AG04450 (cell line): ENCODE measurements at regions not wholly inside any gene's neighbourhood (a gene's known extent, or its start where the extent isn't known, plus 50 kb on each side); places are given as distances from the start of the nearest gene placed in this dataset.

ENCODE experiments used
- CTCF ChIA-PET: fragments of 300-600, 350-600 bp; formaldehyde crosslinking; extraction: SDS; loops from one replicate; lab custom pipeline; 2022; ENCODE audit warnings: antibody characterized with exemption, inconsistent platforms; lab: Charles Lee
- POLR2A ChIA-PET: fragments of 350-600 bp; formaldehyde crosslinking; extraction: SDS; loops from one replicate; lab custom pipeline; 2021; ENCODE audit warnings: antibody characterized with exemption, inconsistent platforms; lab: Yijun Ruan, JAX
- DNase-seq: peaks from one replicate; pipeline ENCODE4 v3.0.0-alpha.2; 2011; ENCODE audit warnings: low read depth, low spot score
- H3K27ac ChIP-seq: one replicate; pipeline ENCODE4 v1.5.1; 2012; ENCODE audit warnings: low read depth, low read length, control low read depth
- H3K27me3 ChIP-seq: one replicate; pipeline ENCODE4 v1.6.0; 2012; ENCODE audit warnings: low read length; ENCODE audit not compliant: control insufficient read depth, insufficient read depth
- H3K4me3 ChIP-seq: 2 replicates; pipeline ENCODE4 v1.5.1; 2011; ENCODE audit warnings: mild to moderate bottlenecking, low read depth, low read length, control low read depth
- H3K9me3 ChIP-seq: 2 replicates; pipeline ENCODE4 v1.5.1; 2012; ENCODE audit warnings: low read length; ENCODE audit not compliant: control insufficient read depth, insufficient read depth
- TF ChIP-seq, protein P1 (sequence below): IDR thresholded peaks from 2 replicates; pipeline ENCODE4 v1.5.1; 2011; ENCODE audit warnings: low read depth, low read length, control low read depth, inconsistent platforms

- H3K9me3 ChIP-seq, result no peaks in the 10 kb centered on the region
- TF ChIP-seq, protein P1, sequence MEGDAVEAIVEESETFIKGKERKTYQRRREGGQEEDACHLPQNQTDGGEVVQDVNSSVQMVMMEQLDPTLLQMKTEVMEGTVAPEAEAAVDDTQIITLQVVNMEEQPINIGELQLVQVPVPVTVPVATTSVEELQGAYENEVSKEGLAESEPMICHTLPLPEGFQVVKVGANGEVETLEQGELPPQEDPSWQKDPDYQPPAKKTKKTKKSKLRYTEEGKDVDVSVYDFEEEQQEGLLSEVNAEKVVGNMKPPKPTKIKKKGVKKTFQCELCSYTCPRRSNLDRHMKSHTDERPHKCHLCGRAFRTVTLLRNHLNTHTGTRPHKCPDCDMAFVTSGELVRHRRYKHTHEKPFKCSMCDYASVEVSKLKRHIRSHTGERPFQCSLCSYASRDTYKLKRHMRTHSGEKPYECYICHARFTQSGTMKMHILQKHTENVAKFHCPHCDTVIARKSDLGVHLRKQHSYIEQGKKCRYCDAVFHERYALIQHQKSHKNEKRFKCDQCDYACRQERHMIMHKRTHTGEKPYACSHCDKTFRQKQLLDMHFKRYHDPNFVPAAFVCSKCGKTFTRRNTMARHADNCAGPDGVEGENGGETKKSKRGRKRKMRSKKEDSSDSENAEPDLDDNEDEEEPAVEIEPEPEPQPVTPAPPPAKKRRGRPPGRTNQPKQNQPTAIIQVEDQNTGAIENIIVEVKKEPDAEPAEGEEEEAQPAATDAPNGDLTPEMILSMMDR, result no peak
- peaks cover 4% of the 10 kb centered on the region for H3K27me3 ChIP-seq
- ChIA-PET CTCF (interaction anchor here (0.6 to 2.5 kb wide), 4 partner anchors 14 to 623 kb away, joined by 3 to 7 read pairs (median 4); no protein-coding TSS in a partner anchor), POLR2A (no interaction called here)
- DNase-seq, result no peak
- no peak overlapping the region for H3K27ac ChIP-seq
- no peak overlapping the region for H3K4me3 ChIP-seq
These were observed 60.3 kb downstream of the BHLHE40 start for GRCh38 chr3:5039585-5039984.

GRCh38 chr3:5041315-5041714 lies 62.1 kb downstream of the BHLHE40 start:
- POLR2A ChIA-PET, result no interaction called here
- TF ChIP-seq, protein P1, result no peak

GRCh38 chr3:5045961-5046360 lies 66.7 kb downstream of the BHLHE40 start:
- Histone ChIP-seq H3K4me3 (no peak overlapping the region), H3K27me3 (no peaks in the 10 kb centered on the region), H3K27ac (no peak overlapping the region), H3K9me3 (no peaks in the 10 kb centered on the region; the same call in 1 of the 2 replicates)
- TF ChIP-seq, protein P1, result no peak
- DNase-seq, result no peak
- ChIA-PET CTCF (no interaction called here), POLR2A (no interaction called here)

More at GRCh38 chr3:5041315-5041714, 62.1 kb downstream of the BHLHE40 start:
- H3K27ac ChIP-seq, result no peak overlapping the region
- CTCF ChIA-PET, result interaction anchor here (0.7 to 2.5 kb wide), 8 partner anchors 12 to 330 kb away, joined by 3 to 7 read pairs (median 3); no protein-coding TSS in a partner anchor
- peaks cover 4% of the 10 kb centered on the region for H3K27me3 ChIP-seq
- no peak overlapping the region for H3K4me3 ChIP-seq
- DNase-seq, result no peak
- H3K9me3 ChIP-seq, result no peaks in the 10 kb centered on the region

GRCh38 chr3:5047764-5048419 lies 68.7 kb downstream of the BHLHE40 start:
- CTCF ChIA-PET, result no interaction called here
- TF ChIP-seq, protein P1, result no peak
- DNase-seq, result no peak
- Histone ChIP-seq H3K27me3 (no peaks in the 10 kb centered on the region), H3K9me3 (no peaks in the 10 kb centered on the region; the same call in 1 of the 2 replicates), H3K27ac (no peak overlapping the region), H3K4me3 (no peak overlapping the region)
- POLR2A ChIA-PET, result no interaction called here

DNA sequence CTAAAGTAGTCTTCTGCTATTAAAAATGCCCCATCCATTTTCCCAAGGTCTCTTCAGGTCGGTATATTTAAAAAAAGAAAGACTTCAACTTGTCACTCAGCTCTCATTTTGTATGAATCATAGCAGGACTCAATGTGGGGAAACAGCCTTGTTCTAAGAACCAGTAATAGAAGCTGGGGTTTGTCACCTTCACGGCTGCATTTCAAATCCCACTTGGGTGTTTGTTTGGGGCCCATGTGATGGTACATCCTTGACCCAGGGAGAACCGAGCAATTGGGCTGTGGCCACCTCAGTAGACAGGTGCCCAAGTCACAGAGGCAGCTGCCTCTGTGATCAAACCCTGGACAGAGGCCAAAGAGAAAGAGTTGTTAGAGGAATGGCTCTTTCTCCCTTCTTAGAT lies 70.3 kb upstream of the ARL8B start:
- no peak for DNase-seq
- POLR2A ChIA-PET, result no interaction called here
- Histone ChIP-seq H3K9me3 (no peaks in the 10 kb centered on the region; the same call in 1 of the 2 replicates), H3K27me3 (no peaks in the 10 kb centered on the region), H3K4me3 (no peak overlapping the region), H3K27ac (no peak overlapping the region)
- TF ChIP-seq, protein P1, result no peak
- CTCF ChIA-PET, result interaction anchor here (0.7 to 2.0 kb wide), 4 partner anchors 14 to 396 kb away, joined by 4 to 15 read pairs (median 6); no protein-coding TSS in a partner anchor
